H9 (cell line): ENCODE measurements at regions not wholly inside any gene's neighbourhood (a gene's known extent, or its start where the extent isn't known, plus 50 kb on each side); places are given as distances from the start of the nearest gene placed in this dataset.
A peak's percentile ranks its signal among the peaks of the same experiment; 100 is the strongest.

Experiments used
- DNase-seq: peaks from one replicate; pipeline ENCODE4 v3.0.0-alpha.2; 2017
- H2AFZ ChIP-seq: one replicate; pipeline ENCODE4 v1.6.1; 2013; ENCODE audit warnings: mild to moderate bottlenecking, low read length, control low read depth, moderate library complexity
- H2AK5ac ChIP-seq: 2 replicates; pipeline ENCODE4 v1.6.1; 2013; ENCODE audit warnings: low read length, control low read depth, mixed read lengths; ENCODE audit not compliant: insufficient read length
- H2BK120ac ChIP-seq: one replicate; pipeline ENCODE4 v1.6.1; 2013; ENCODE audit warnings: low read depth, mild to moderate bottlenecking, low read length, control low read depth, inconsistent platforms; ENCODE audit not compliant: poor library complexity, severe bottlenecking
- H2BK12ac ChIP-seq: 2 replicates; pipeline ENCODE4 v1.6.1; 2013; ENCODE audit warnings: low read length, control low read depth, mixed read lengths, low read depth; ENCODE audit not compliant: insufficient read length
- H2BK15ac ChIP-seq: 2 replicates; pipeline ENCODE4 v1.6.1; 2013; ENCODE audit warnings: low read depth, low read length, control low read depth
- H2BK20ac ChIP-seq: one replicate; pipeline ENCODE4 v1.6.1; 2013; ENCODE audit warnings: low read depth, mild to moderate bottlenecking, low read length, control low read depth, inconsistent platforms; ENCODE audit not compliant: poor library complexity, severe bottlenecking
- H2BK5ac ChIP-seq: 2 replicates; pipeline ENCODE4 v1.6.1; 2013; ENCODE audit warnings: low read length, control low read depth, mixed read lengths; ENCODE audit not compliant: insufficient read length
- H3K14ac ChIP-seq: 2 replicates; pipeline ENCODE4 v1.6.1; 2013; ENCODE audit warnings: low read length, control low read depth; ENCODE audit not compliant: insufficient read depth
- H3K18ac ChIP-seq: 2 replicates; pipeline ENCODE4 v1.6.1; 2013; ENCODE audit warnings: low read depth, mild to moderate bottlenecking, mixed read lengths, low read length, control low read depth; ENCODE audit not compliant: insufficient read length
- H3K23ac ChIP-seq: 2 replicates; pipeline ENCODE4 v1.6.1; 2013; ENCODE audit warnings: low read length, control low read depth, mixed read lengths, low read depth; ENCODE audit not compliant: insufficient read length
- H3K23me2 ChIP-seq: 2 replicates; pipeline ENCODE4 v1.6.1; 2013; ENCODE audit warnings: low read depth, mild to moderate bottlenecking, mixed read lengths, low read length, control low read depth; ENCODE audit not compliant: insufficient read length, poor library complexity, severe bottlenecking
- H3K27ac ChIP-seq: 2 replicates; pipeline ENCODE4 v1.5.1; 2013; ENCODE audit warnings: low read length, control low read depth, mixed read lengths, low read depth; ENCODE audit not compliant: insufficient read length
- H3K27me3 ChIP-seq: 2 replicates; pipeline ENCODE4 v1.6.1; 2013; ENCODE audit warnings: low read length, control low read depth, inconsistent platforms; ENCODE audit not compliant: insufficient read depth
- H3K4ac ChIP-seq: 2 replicates; pipeline ENCODE4 v1.6.1; 2013; ENCODE audit warnings: low read depth, mild to moderate bottlenecking, control low read depth, inconsistent platforms, low read length, moderate library complexity
- H3K4me1 ChIP-seq: 2 replicates; pipeline ENCODE4 v1.6.1; 2013; ENCODE audit warnings: low read length, control low read depth, inconsistent platforms; ENCODE audit not compliant: insufficient read depth
- H3K4me2 ChIP-seq: 2 replicates; pipeline ENCODE4 v1.6.1; 2013; ENCODE audit warnings: low read length, control low read depth, mixed read lengths; ENCODE audit not compliant: insufficient read length, insufficient read depth
- H3K56ac ChIP-seq: 2 replicates; pipeline ENCODE4 v1.6.1; 2013; ENCODE audit warnings: low read depth, mild to moderate bottlenecking, mixed read lengths, low read length, control low read depth; ENCODE audit not compliant: insufficient read length
- H3K79me1 ChIP-seq: 2 replicates; pipeline ENCODE4 v1.6.1; 2013; ENCODE audit warnings: low read depth, mild to moderate bottlenecking, moderate library complexity, low read length, control low read depth, inconsistent platforms; ENCODE audit not compliant: insufficient read depth, poor library complexity, severe bottlenecking
- H3K79me2 ChIP-seq: 2 replicates; pipeline ENCODE4 v1.6.1; 2013; ENCODE audit warnings: low read length, control low read depth, inconsistent platforms; ENCODE audit not compliant: insufficient read depth
- H3K9ac ChIP-seq: 2 replicates; pipeline ENCODE4 v1.6.1; 2013; ENCODE audit warnings: low read length, control low read depth, mixed read lengths; ENCODE audit not compliant: insufficient read length; ENCODE audit errors: extremely low read depth
- H3K9me3 ChIP-seq: one replicate; pipeline ENCODE4 v1.6.1; 2013; ENCODE audit warnings: low read depth, low read length, inconsistent platforms; ENCODE audit not compliant: control insufficient read depth
- H3T11ph ChIP-seq: one replicate; pipeline ENCODE4 v1.6.1; 2013; ENCODE audit warnings: mild to moderate bottlenecking, low read length, control low read depth, inconsistent platforms
- H4K20me1 ChIP-seq: one replicate; pipeline ENCODE4 v1.6.1; 2013; ENCODE audit not compliant: control insufficient read depth, insufficient read length, insufficient read depth
- H4K5ac ChIP-seq: 2 replicates; pipeline ENCODE4 v1.6.1; 2013; ENCODE audit warnings: low read depth, mild to moderate bottlenecking, mixed read lengths, low read length, control low read depth; ENCODE audit not compliant: insufficient read length
- H4K8ac ChIP-seq: replicated peaks from 2 replicates; pipeline ENCODE4 v1.6.1; 2013; ENCODE audit warnings: low read length, control low read depth, mixed read lengths, low read depth; ENCODE audit not compliant: insufficient read length
- H4K91ac ChIP-seq: 2 replicates; pipeline ENCODE4 v1.6.1; 2013; ENCODE audit warnings: low read depth, mild to moderate bottlenecking, moderate library complexity, mixed read lengths, low read length, control low read depth; ENCODE audit not compliant: insufficient read length
- H3K27ac Mint-ChIP-seq, 3 experiments: 2 replicates in 2 of 3; 3 replicates in 1 of 3; pipeline ENCODE4 v1.8.0; 2020 to 2021; ENCODE audit warnings: mixed read lengths in 3 of 3, mild to moderate bottlenecking in 1 of 3, moderate library complexity in 1 of 3
- H3K27me3 Mint-ChIP-seq: 2 replicates; pipeline ENCODE4 v1.8.0; 2021; ENCODE audit warnings: low read depth, mild to moderate bottlenecking, moderate library complexity, mixed read lengths
- H3K36me3 Mint-ChIP-seq, 3 experiments: 2 replicates in 2 of 3; 3 replicates in 1 of 3; pipeline ENCODE4 v1.8.0; 2020 to 2021; ENCODE audit warnings: low read depth in 3 of 3, mixed read lengths in 3 of 3; ENCODE audit not compliant: insufficient read depth in 1 of 3
- H3K4me1 Mint-ChIP-seq, 2 experiments: 2 replicates each; pipeline ENCODE4 v1.8.0; 2020; ENCODE audit warnings: mixed read lengths in 2 of 2
- H3K4me3 Mint-ChIP-seq, 2 experiments: 2 replicates in 1 of 2; 3 replicates in 1 of 2; pipeline ENCODE4 v1.8.0; 2020 to 2021; ENCODE audit warnings: mild to moderate bottlenecking in 2 of 2, mixed read lengths in 2 of 2, moderate library complexity in 1 of 2
- H3K9me3 Mint-ChIP-seq, 2 experiments: 2 replicates in 1 of 2; 3 replicates in 1 of 2; pipeline ENCODE4 v1.8.0; 2020; ENCODE audit warnings: mild to moderate bottlenecking in 2 of 2, mixed read lengths in 2 of 2, moderate library complexity in 1 of 2
- WGBS: extraction: QIAGEN DNeasy Blood & Tissue Kit; methylation state at CpG from one replicate; pipeline ENCODE4 v1.1.7; 2013; ENCODE audit warnings: missing lambda C conversion rate, low lambda C conversion rate, mixed read lengths; ENCODE audit not compliant: insufficient read length; ENCODE audit errors: extremely low coverage; 5-methylcytosine and 5-hydroxymethylcytosine counted together
- TF ChIP-seq, protein P1 (sequence below): fragments of 200-600 bp; sonication (generic); conservative IDR thresholded peaks from 3 replicates; pipeline ENCODE4 v1.8.0; 2021; ENCODE audit warnings: antibody characterized with exemption, mild to moderate bottlenecking

DNA sequence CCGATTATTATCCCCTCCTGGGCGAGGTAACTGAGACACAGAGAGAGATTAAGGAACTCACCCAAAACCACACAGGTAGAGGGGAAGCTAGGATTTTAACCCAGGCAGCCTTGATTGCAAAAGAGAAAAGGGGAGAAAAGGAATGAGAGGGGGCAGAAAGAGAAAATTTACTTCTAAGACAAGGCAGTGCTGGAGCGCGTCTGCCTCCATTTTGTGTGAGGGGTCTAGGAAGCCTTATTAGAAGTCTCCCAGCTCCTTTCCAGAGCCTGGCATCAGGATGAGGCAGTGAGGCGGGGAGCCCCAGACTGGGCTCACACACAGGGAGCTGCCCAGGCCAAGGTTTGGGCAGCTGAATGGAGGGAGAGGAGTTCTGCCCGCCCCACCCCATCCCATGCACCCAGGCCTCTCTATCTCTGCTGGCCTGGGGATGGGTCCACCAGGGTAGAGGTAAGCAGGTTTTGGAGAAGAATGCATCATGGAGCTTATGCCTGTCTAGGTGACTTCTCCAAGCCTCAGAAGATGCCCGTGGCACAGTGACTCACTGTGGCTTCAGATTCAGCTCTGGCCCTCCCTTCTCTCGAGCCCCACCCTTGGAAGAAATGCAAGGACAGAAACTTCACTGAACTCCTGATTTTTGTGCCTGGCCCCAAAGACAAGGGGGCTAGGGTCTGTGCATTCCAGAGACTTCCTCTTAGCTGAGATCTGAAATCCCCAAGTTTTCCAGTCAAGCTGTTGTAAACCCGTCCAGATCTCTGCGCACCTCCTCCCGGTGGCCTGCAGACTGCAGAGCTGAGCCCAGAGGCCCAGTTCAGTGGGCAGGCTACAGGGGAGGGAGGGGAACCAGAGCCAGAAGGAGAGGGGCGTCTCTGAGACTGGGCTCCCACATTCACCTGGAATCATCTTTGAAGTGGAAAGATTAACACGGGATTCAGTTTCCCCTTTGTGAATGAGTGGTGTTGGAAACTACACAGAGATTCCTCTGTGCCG lies 95.1 kb upstream of the CDH5 start:
- no peak overlapping the region for H3K23ac ChIP-seq
- H2BK15ac ChIP-seq, result no peak overlapping the region
- peak overlapping the region; percentile 13 for H3K4me2 ChIP-seq
- H3K27me3 Mint-ChIP-seq, result peaks cover 38% of the 10 kb centered on the region
- H3K9ac ChIP-seq, result no peak overlapping the region
- TF ChIP-seq, protein P1, sequence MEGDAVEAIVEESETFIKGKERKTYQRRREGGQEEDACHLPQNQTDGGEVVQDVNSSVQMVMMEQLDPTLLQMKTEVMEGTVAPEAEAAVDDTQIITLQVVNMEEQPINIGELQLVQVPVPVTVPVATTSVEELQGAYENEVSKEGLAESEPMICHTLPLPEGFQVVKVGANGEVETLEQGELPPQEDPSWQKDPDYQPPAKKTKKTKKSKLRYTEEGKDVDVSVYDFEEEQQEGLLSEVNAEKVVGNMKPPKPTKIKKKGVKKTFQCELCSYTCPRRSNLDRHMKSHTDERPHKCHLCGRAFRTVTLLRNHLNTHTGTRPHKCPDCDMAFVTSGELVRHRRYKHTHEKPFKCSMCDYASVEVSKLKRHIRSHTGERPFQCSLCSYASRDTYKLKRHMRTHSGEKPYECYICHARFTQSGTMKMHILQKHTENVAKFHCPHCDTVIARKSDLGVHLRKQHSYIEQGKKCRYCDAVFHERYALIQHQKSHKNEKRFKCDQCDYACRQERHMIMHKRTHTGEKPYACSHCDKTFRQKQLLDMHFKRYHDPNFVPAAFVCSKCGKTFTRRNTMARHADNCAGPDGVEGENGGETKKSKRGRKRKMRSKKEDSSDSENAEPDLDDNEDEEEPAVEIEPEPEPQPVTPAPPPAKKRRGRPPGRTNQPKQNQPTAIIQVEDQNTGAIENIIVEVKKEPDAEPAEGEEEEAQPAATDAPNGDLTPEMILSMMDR, result no peak
- no peaks in the 10 kb centered on the region for H3K79me1 ChIP-seq
- no peaks in the 10 kb centered on the region for H3K79me2 ChIP-seq
- no peaks in the 10 kb centered on the region for H3K9me3 ChIP-seq
- H3K27me3 ChIP-seq, result no peaks in the 10 kb centered on the region
- H2BK5ac ChIP-seq, result no peak overlapping the region
- no peak overlapping the region for H3K14ac ChIP-seq
- H2BK20ac ChIP-seq, result no peak overlapping the region
- H4K20me1 ChIP-seq, result no peaks in the 10 kb centered on the region
- H4K8ac ChIP-seq, result no peak overlapping the region
- DNase-seq, result peak; percentile 28
- peak overlapping the region in 1 of 2 experiments; percentile 67; a peak in 3 of 5 replicates for H3K4me3 Mint-ChIP-seq
- no peak overlapping the region for H3K18ac ChIP-seq
- peaks cover 0 to 5% of the 10 kb centered on the region in 2 experiments; a peak in 2 of 5 replicates for H3K9me3 Mint-ChIP-seq
- no peak overlapping the region for H3K27ac Mint-ChIP-seq
- H2BK120ac ChIP-seq, result no peak overlapping the region
- peaks cover 0 to 5% (median 2%) of the 10 kb centered on the region in 3 experiments; a peak in 3 of 7 replicates for H3K36me3 Mint-ChIP-seq
- no peak overlapping the region for H2BK12ac ChIP-seq
- H3K56ac ChIP-seq, result no peak overlapping the region
- H4K5ac ChIP-seq, result no peak overlapping the region
- H3K4ac ChIP-seq, result no peak overlapping the region
- no peak overlapping the region for H3T11ph ChIP-seq
- no peaks in the 10 kb centered on the region for H3K23me2 ChIP-seq
- WGBS, result no CpG with 5 or more reads among the region's 14 CpGs
- H4K91ac ChIP-seq, result no peak overlapping the region
- peaks cover 29 to 36% of the 10 kb centered on the region in 2 experiments for H3K4me1 Mint-ChIP-seq
- H3K4me1 ChIP-seq, result no peaks in the 10 kb centered on the region
- no peak overlapping the region for H2AFZ ChIP-seq
- no peak overlapping the region for H2AK5ac ChIP-seq
- no peak overlapping the region for H3K27ac ChIP-seq
